COLO668 (cell line): ENCODE measurements at regions not wholly inside any gene's neighbourhood (a gene's known extent, or its start where the extent isn't known, plus 50 kb on each side); places are given as distances from the start of the nearest gene placed in this dataset.
A peak's percentile ranks its signal among the peaks of the same experiment; 100 is the strongest.
"Not testable (repeated sequence)": the region's sequence is repeated elsewhere in the genome, so short reads cannot be mapped to it uniquely, and the experiment has no call there.

Experiments used
- DNase-seq: peaks from one replicate; lab custom pipeline; 2025; ENCODE audit not compliant: unreplicated experiment; lab: John Stamatoyannopoulos, UW

GRCh38 chr13:44756276-44756810 lies 180.2 kb upstream of the TSC22D1 start:
- no peak for DNase-seq

GRCh38 chr13:44755872-44756271 lies 179.7 kb upstream of the TSC22D1 start:
- DNase-seq = no peak

GRCh38 chr13:44752164-44752563 lies 176.0 kb upstream of the TSC22D1 start:
- DNase-seq = no peak

GRCh38 chr13:44750630-44751029 lies 174.5 kb upstream of the TSC22D1 start:
- DNase-seq = no peak

- DNase-seq = no peak
Observed at GRCh38 chr13:44749906-44750305, 173.8 kb upstream of the TSC22D1 start.

GRCh38 chr13:44748439-44748838 lies 172.3 kb upstream of the TSC22D1 start:
- DNase-seq = peak; percentile 27

GRCh38 chr13:44747179-44747578 lies 171.0 kb upstream of the TSC22D1 start:
- DNase-seq = no peak

GRCh38 chr13:44746690-44747089 lies 170.6 kb upstream of the TSC22D1 start:
- DNase-seq = no peak

GRCh38 chr13:44744880-44745633 lies 168.9 kb upstream of the TSC22D1 start:
- no peak for DNase-seq

GRCh38 chr13:44739539-44739938 lies 163.4 kb upstream of the TSC22D1 start:
- no peak for DNase-seq

- DNase-seq = no peak
Observed at GRCh38 chr13:44739120-44739519, 163.0 kb upstream of the TSC22D1 start.

- no peak for DNase-seq
Observed at GRCh38 chr13:44738463-44738862, 162.3 kb upstream of the TSC22D1 start.

- DNase-seq = no peak
Observed at GRCh38 chr13:44735806-44736205, 159.7 kb upstream of the TSC22D1 start.

- no peak for DNase-seq
Observed at GRCh38 chr13:44734201-44734707, 158.1 kb upstream of the TSC22D1 start.

- DNase-seq = no peak
Observed at GRCh38 chr13:44732503-44733098, 156.5 kb upstream of the TSC22D1 start.

- DNase-seq = no peak
Observed at GRCh38 chr13:44730851-44731250, 154.7 kb upstream of the TSC22D1 start.

- DNase-seq = no peak
Observed at GRCh38 chr13:44730099-44730498, 154.0 kb upstream of the TSC22D1 start.

- DNase-seq = not testable (repeated sequence)
Observed at GRCh38 chr13:44727591-44727990, 151.5 kb upstream of the TSC22D1 start.

- no peak for DNase-seq
Observed at GRCh38 chr13:44726778-44727177, 150.6 kb upstream of the TSC22D1 start.

GRCh38 chr13:44726214-44726613 lies 150.1 kb upstream of the TSC22D1 start:
- DNase-seq = no peak

GRCh38 chr13:44719857-44720671 lies 143.9 kb upstream of the TSC22D1 start:
- no peak for DNase-seq
